Fibroblast of skin of scalp (primary cell): ENCODE measurements at regions not wholly inside any gene's neighbourhood (a gene's known extent, or its start where the extent isn't known, plus 50 kb on each side); places are given as distances from the start of the nearest gene placed in this dataset.
"Not testable (repeated sequence)": the region's sequence is repeated elsewhere in the genome, so short reads cannot be mapped to it uniquely, and the experiment has no call there.

Experiments
- DNase-seq: peaks from one replicate; pipeline ENCODE4 v3.0.0-alpha.2; 2013

GRCh38 chr12:8396225-8397071, 59.3 kb upstream of the CLEC6A start:
- DNase-seq, result peak; percentile 53

GRCh38 chr12:8397378-8397777, 58.4 kb upstream of the CLEC6A start:
- DNase-seq, result not testable (repeated sequence)

GRCh38 chr12:8399496-8400034, 56.2 kb upstream of the CLEC6A start:
- not testable (repeated sequence) for DNase-seq

GRCh38 chr12:8403834-8404233, 51.9 kb upstream of the CLEC6A start:
- not testable (repeated sequence) for DNase-seq

GRCh38 chr12:8404341-8404740, 51.4 kb upstream of the CLEC6A start:
- DNase-seq, result not testable (repeated sequence)
